Psoas muscle (tissue), 7 donors: ENCODE measurements at regions not wholly inside any gene's neighbourhood (a gene's known extent, or its start where the extent isn't known, plus 50 kb on each side); places are given as distances from the start of the nearest gene placed in this dataset.

Experiments used
- ATAC-seq, 4 donors: fragments of 200-7000 bp; cut with Tn5 transposase; one replicate each; pipeline ENCODE4 v1.9.1; 2020; ENCODE audit warnings: moderate library complexity in 3 of 4, mild to moderate bottlenecking in 2 of 4
- DNase-seq, 2 donors: peaks; one replicate each; pipeline ENCODE4 v3.0.0-alpha.2; 2020
- H3K27ac ChIP-seq: fragments of 200-600 bp; one replicate; pipeline ENCODE4 v1.8.0; 2022
- H3K27me3 ChIP-seq, 3 donors: fragments of 200-600 bp in 1 of 3; one replicate each; pipeline versions ENCODE4 v1.6.1 to v1.8.0; 2013 to 2022; ENCODE audit warnings: low read length in 2 of 3, mild to moderate bottlenecking in 2 of 3, moderate library complexity in 1 of 3; ENCODE audit not compliant: insufficient read depth in 3 of 3
- H3K36me3 ChIP-seq, 2 donors: fragments of 200-600 bp in 1 of 2; one replicate each; pipeline versions ENCODE4 v1.6.1 to v1.8.0; 2013 to 2022; ENCODE audit warnings: low read depth in 1 of 2, mild to moderate bottlenecking in 1 of 2, moderate library complexity in 1 of 2; ENCODE audit not compliant: insufficient read depth in 1 of 2
- H3K4me1 ChIP-seq: fragments of 200-600 bp; one replicate; pipeline ENCODE4 v1.8.0; 2022
- H3K4me3 ChIP-seq: fragments of 200-600 bp; one replicate; pipeline ENCODE4 v1.8.0; 2022; ENCODE audit warnings: mild to moderate bottlenecking
- H3K9me3 ChIP-seq: fragments of 200-600 bp; one replicate; pipeline ENCODE4 v1.8.0; 2022
- CTCF ChIP-seq: fragments of 200-600 bp; IDR thresholded peaks from one replicate; pipeline ENCODE4 v1.8.0; 2022; ENCODE audit warnings: antibody characterized with exemption
- whole genome bisulfite sequencing, 3 donors: extraction: QIAGEN DNeasy Blood & Tissue Kit; methylation state at CpG; one replicate each; pipeline versions ENCODE4 v1.1.6 to v1.1.7; 2013; 5-methylcytosine and 5-hydroxymethylcytosine counted together
- intact Hi-C, 2 donors: fragments of 100-400 bp; cut with DNase I; formaldehyde crosslinking; loops; one replicate each; pipeline versions ENCODE4 v1.11.0 to v1.14.2; 2022
- donor health status: healthy with polysubstance abuse.
- donor health status: DM: no; HTN: no; CAD: no; lungs with moderate emphysema.
- donor health status: Bipolar disorder and iron deficiency.
- donor health status: healthy.
- donor health status: DM: yes; HTN: yes; CAD: no.
- donor health status: DM: no; HTN: no; CAD: no.
- donor health status: DM: yes; HTN: yes; CAD: no.

- no peaks in the 10 kb centered on the region for H3K9me3 ChIP-seq
- DNase-seq (no peak), ATAC-seq (no peak)
- no peaks in the 10 kb centered on the region for H3K27me3 ChIP-seq
- TF ChIP-seq CTCF = no peak
- H3K27ac ChIP-seq = no peak overlapping the region
- H3K4me3 ChIP-seq = no peak overlapping the region
- H3K4me1 ChIP-seq = no peaks in the 10 kb centered on the region
- intact Hi-C loops = loop anchor here in 1 of 2 donors (5.0 kb wide), 1 partner anchor 37 kb away; no protein-coding TSS in a partner anchor
- WGBS, 3 donors = 87 to 94% (median 88%) methylated on average over 3 of the region's 3 CpGs
- no peaks in the 10 kb centered on the region for H3K36me3 ChIP-seq
Measured at GRCh38 chr10:45564303-45564959, 108.1 kb downstream of the ZFAND4 start.

GRCh38 chr10:45561952-45562351 is 110.6 kb downstream of the ZFAND4 start:
- DNase-seq = no peak
- ATAC-seq = no peak
- no peak for TF ChIP-seq CTCF

GRCh38 chr10:45560262-45560661 is 112.3 kb downstream of the ZFAND4 start:
- no peaks in the 10 kb centered on the region for H3K36me3 ChIP-seq
- no peak for TF ChIP-seq CTCF
- ATAC-seq = no peak
- intact Hi-C loops = loop anchor here in 1 of 2 donors (5.0 kb wide), 1 partner anchor 33 kb away; no protein-coding TSS in a partner anchor
- H3K9me3 ChIP-seq = no peaks in the 10 kb centered on the region
- DNase-seq = no peak
- no peaks in the 10 kb centered on the region for H3K4me1 ChIP-seq
- H3K27ac ChIP-seq = no peak overlapping the region
- 85 to 92% (median 86%) methylated on average over 10 of the region's 10 CpGs for WGBS, 3 donors
- H3K4me3 ChIP-seq = no peak overlapping the region
- H3K27me3 ChIP-seq = no peaks in the 10 kb centered on the region

More at GRCh38 chr10:45561952-45562351, 110.6 kb downstream of the ZFAND4 start:
- no peaks in the 10 kb centered on the region for H3K9me3 ChIP-seq
- H3K4me1 ChIP-seq = no peaks in the 10 kb centered on the region
- H3K4me3 ChIP-seq = no peak overlapping the region
- no peaks in the 10 kb centered on the region for H3K27me3 ChIP-seq
- H3K36me3 ChIP-seq = no peaks in the 10 kb centered on the region
- intact Hi-C loops = loop anchor here in 1 of 2 donors (5.0 kb wide), 1 partner anchor 35 kb away; no protein-coding TSS in a partner anchor
- H3K27ac ChIP-seq = no peak overlapping the region

GRCh38 chr10:45558425-45558824 is 114.1 kb downstream of the ZFAND4 start:
- no peaks in the 10 kb centered on the region for H3K9me3 ChIP-seq
- H3K4me1 ChIP-seq = no peaks in the 10 kb centered on the region
- 80 to 85% (median 81%) methylated on average over 7 of the region's 7 CpGs for WGBS, 3 donors
- intact Hi-C loops = no loop called here
- H3K36me3 ChIP-seq = no peaks in the 10 kb centered on the region
- no peak overlapping the region for H3K27ac ChIP-seq
- H3K4me3 ChIP-seq = no peak overlapping the region
- TF ChIP-seq CTCF = no peak
- no peak for DNase-seq
- no peaks in the 10 kb centered on the region for H3K27me3 ChIP-seq
- no peak for ATAC-seq
